ENCODE measurements at regions not wholly inside any gene's neighbourhood (a gene's known extent, or its start where the extent isn't known, plus 50 kb on each side); places are given as distances from the start of the nearest gene placed in this dataset.

DNA sequence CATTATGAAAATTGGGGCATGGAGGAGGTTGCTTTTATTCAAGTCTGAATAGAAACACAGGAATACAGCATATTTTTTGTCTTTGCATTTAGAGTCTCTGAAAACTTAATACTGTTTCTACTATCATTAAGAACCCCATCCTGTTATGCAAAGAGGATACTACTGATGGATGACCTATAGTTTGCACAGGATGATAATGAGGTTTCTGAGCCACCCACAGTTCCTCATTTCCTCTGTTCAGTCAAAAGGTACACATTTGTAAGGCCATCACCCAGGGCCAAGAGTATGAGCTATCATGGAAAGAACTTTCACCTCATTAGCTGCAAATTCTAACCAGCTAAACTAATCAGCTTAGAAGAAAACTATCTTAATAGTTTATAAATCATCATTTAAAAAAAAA is 213.0 kb upstream of the CHRM2 start:
- TF ChIP-seq, protein P1, sequence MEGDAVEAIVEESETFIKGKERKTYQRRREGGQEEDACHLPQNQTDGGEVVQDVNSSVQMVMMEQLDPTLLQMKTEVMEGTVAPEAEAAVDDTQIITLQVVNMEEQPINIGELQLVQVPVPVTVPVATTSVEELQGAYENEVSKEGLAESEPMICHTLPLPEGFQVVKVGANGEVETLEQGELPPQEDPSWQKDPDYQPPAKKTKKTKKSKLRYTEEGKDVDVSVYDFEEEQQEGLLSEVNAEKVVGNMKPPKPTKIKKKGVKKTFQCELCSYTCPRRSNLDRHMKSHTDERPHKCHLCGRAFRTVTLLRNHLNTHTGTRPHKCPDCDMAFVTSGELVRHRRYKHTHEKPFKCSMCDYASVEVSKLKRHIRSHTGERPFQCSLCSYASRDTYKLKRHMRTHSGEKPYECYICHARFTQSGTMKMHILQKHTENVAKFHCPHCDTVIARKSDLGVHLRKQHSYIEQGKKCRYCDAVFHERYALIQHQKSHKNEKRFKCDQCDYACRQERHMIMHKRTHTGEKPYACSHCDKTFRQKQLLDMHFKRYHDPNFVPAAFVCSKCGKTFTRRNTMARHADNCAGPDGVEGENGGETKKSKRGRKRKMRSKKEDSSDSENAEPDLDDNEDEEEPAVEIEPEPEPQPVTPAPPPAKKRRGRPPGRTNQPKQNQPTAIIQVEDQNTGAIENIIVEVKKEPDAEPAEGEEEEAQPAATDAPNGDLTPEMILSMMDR (conservative IDR thresholded peaks at IDR 0.05) = no peak
- no peak for TF ChIP-seq ZFX (IDR thresholded peaks at IDR 0.05)

All from C4-2B (cell line).